GM12878 (cell line): ENCODE measurements at regions not wholly inside any gene's neighbourhood (a gene's known extent, or its start where the extent isn't known, plus 50 kb on each side); places are given as distances from the start of the nearest gene placed in this dataset.

ENCODE experiments used
- ATAC-seq: fragments of 200-7000 bp; cut with Tn5 transposase; 3 replicates; pipeline ENCODE4 v1.9.1; 2020; ENCODE audit warnings: mild to moderate bottlenecking, moderate library complexity
- BruUV-seq: library from RNA; stranded (reverse); fragments of 400-500 nt; replicated peaks from 2 replicates; lab custom pipeline; 2021; lab: Mats Ljungman, UMichigan
- CTCF ChIA-PET: fragments of 300-600 bp; sonication (Branson Sonifier 250); formaldehyde crosslinking; extraction: SDS; loops from one replicate; lab custom pipeline; 2021; ENCODE audit warnings: inconsistent platforms; lab: Yijun Ruan, JAX
- POLR2A ChIA-PET: fragments of 350-600 bp; formaldehyde crosslinking; extraction: SDS; loops from one replicate; lab custom pipeline; 2021; ENCODE audit warnings: inconsistent platforms; lab: Charles Lee
- RAD21 ChIA-PET: fragments of 300-600 bp; sonication (Branson Sonifier 250); formaldehyde crosslinking; loops from one replicate; lab custom pipeline; 2023; ENCODE audit warnings: antibody characterized with exemption; ENCODE audit not compliant: unreplicated experiment; lab: Charles Lee
- SMC1A ChIA-PET: fragments of 300-600 bp; sonication (Branson Sonifier 250); formaldehyde crosslinking; loops from one replicate; lab custom pipeline; 2023; ENCODE audit not compliant: unreplicated experiment, uncharacterized antibody; lab: Charles Lee
- DNase-seq: peaks from one replicate; pipeline ENCODE4 v3.0.0-alpha.2; 2011; ENCODE audit warnings: low read depth, low spot score
- FAIRE-seq: peaks from 3 replicates; lab custom pipeline; 2011; peaks lifted over from hg19 to GRCh38; lab: Jason Lieb, UNC
- H2AFZ ChIP-seq: 2 replicates; pipeline ENCODE4 v1.6.0; 2011; ENCODE audit warnings: low read depth, low read length, control low read depth; ENCODE audit not compliant: control insufficient read depth
- H3K27ac ChIP-seq: 2 replicates; pipeline ENCODE4 v1.5.1; 2011; ENCODE audit warnings: control low read depth; ENCODE audit not compliant: control insufficient read depth, insufficient read depth
- H3K27me3 ChIP-seq, 2 experiments: replicated peaks in 1 of 2; 2 replicates each; pipeline versions ENCODE4 v1.6.0 to v1.6.1; 2011; ENCODE audit warnings: low read length in 1 of 2; ENCODE audit not compliant: control insufficient read depth in 2 of 2, insufficient read depth in 2 of 2
- H3K36me3 ChIP-seq, 2 experiments: 2 replicates each; pipeline ENCODE4 v1.5.1; 2011; ENCODE audit warnings: low read length in 1 of 2; ENCODE audit not compliant: control insufficient read depth in 2 of 2, insufficient read depth in 2 of 2
- H3K4me1 ChIP-seq: 2 replicates; pipeline ENCODE4 v1.6.1; 2011; ENCODE audit warnings: mild to moderate bottlenecking, low read length, moderate library complexity, mixed read lengths; ENCODE audit not compliant: control insufficient read depth, insufficient read depth
- H3K4me2 ChIP-seq: 2 replicates; pipeline ENCODE4 v1.6.0; 2011; ENCODE audit warnings: control low read depth; ENCODE audit not compliant: control insufficient read depth, insufficient read depth
- H3K4me3 ChIP-seq: fragments of 200-600 bp; sonication (generic); 2 replicates; pipeline ENCODE4 v1.5.1; 2016
- H3K79me2 ChIP-seq: 2 replicates; pipeline ENCODE4 v1.6.0; 2011; ENCODE audit warnings: low read length; ENCODE audit not compliant: control insufficient read depth, insufficient read depth
- H3K9ac ChIP-seq: 2 replicates; pipeline ENCODE4 v1.8.0; 2011; ENCODE audit warnings: low read length, control low read depth, mixed read lengths; ENCODE audit not compliant: control insufficient read depth, insufficient read depth
- H3K9me3 ChIP-seq: replicated peaks from 3 replicates; pipeline ENCODE4 v1.5.1; 2011; ENCODE audit warnings: mild to moderate bottlenecking, low read length; ENCODE audit not compliant: control insufficient read depth, insufficient read depth
- H4K20me1 ChIP-seq: 2 replicates; pipeline ENCODE4 v1.6.0; 2011; ENCODE audit not compliant: control insufficient read depth, insufficient read depth
- TAF1 ChIP-seq: IDR thresholded peaks from 2 replicates; pipeline ENCODE4 v1.6.1; 2011; ENCODE audit warnings: mild to moderate bottlenecking, low read depth, low read length, borderline replicate concordance
- WGBS: methylation state at CpG from one replicate; pipeline ENCODE4 v1.1.6; 2016; ENCODE audit warnings: low lambda C conversion rate; ENCODE audit not compliant: insufficient replicate concordance, insufficient coverage; ENCODE audit errors: missing lambda C conversion rate; 5-methylcytosine and 5-hydroxymethylcytosine counted together
- in situ Hi-C: fragments of 300-500 bp; cut with MboI; formaldehyde crosslinking; loops from 9 replicates; pipeline ENCODE4 v1.14.3; 2018; ENCODE audit warnings: mixed read lengths
- intact Hi-C: fragments of 100-400 bp; cut with micrococcal nuclease; formaldehyde crosslinking; loops from one replicate; pipeline ENCODE4 v1.14.2; 2022; ENCODE audit not compliant: unreplicated experiment
- TF ChIP-seq, protein P1 (sequence below): IDR thresholded peaks from 2 replicates; pipeline ENCODE4 v1.6.1; 2011; ENCODE audit warnings: low read depth, mild to moderate bottlenecking, low read length, moderate library complexity, borderline replicate concordance; ENCODE audit errors: extremely low read depth
- TF ChIP-seq, protein P2 (sequence below), 3 experiments: IDR thresholded peaks in 2 of 3; conservative IDR thresholded peaks in 1 of 3; 2 replicates each; pipeline ENCODE4 v1.5.1; 2011; ENCODE audit warnings: low read depth in 3 of 3, low read length in 3 of 3, mild to moderate bottlenecking in 3 of 3, control low read depth in 2 of 3, moderate library complexity in 2 of 3, inconsistent platforms in 1 of 3, mixed read lengths in 1 of 3; ENCODE audit not compliant: control insufficient read depth in 2 of 3, insufficient read depth in 1 of 3; ENCODE audit errors: extremely low read depth in 1 of 3
- TF ChIP-seq, protein P3 (sequence below): IDR thresholded peaks from 2 replicates; pipeline ENCODE4 v1.6.1; 2012; ENCODE audit warnings: improper control_type of control experiment, low read depth, low read length; ENCODE audit not compliant: insufficient replicate concordance
- TF ChIP-seq, protein P4 (sequence below): IDR thresholded peaks from 2 replicates; pipeline ENCODE4 v1.6.1; 2012; ENCODE audit warnings: low read depth, low read length, improper control_type of control experiment

DNA sequence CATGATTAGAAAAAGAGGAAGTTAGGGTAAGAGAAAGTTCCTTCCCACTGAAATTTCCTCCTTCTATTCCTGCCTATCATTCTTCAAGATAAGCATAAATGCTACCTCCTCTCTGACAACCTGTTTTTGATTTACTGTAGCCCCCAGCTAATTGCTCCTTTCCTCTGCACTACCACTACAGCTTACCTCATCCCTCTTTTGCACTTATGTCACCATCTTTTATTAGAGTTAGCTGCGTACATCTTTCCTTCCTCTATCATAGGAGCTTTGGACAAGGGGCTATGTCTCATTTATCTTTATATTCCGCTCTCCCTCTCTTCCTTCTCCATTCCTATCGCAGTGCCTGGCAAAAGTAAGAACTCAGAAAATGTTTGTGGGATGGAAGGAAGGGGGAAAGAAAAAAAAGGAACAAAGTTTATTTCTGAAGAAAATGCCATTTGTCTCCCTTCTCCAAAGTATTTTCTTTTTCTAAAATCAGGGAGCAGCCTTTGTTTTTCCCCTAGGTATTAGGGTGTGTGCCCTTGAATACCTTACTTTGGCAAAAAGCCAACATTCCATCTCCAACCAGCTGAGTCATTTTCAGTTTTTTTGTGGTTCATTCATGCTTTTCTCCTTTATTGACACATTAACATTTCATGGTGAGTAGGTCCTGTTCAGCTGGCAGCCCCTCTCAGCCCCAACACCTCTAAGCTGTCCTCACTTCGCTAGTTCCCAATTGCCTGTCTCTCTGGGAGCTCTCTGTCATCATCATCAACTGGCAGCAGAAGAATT, 87.6 kb upstream of the SOX2 start:
- no TSS peak for BruUV-seq
- Histone ChIP-seq H2AFZ (no peak overlapping the region), H3K36me3 (no peaks in the 10 kb centered on the region), H3K4me1 (no peaks in the 10 kb centered on the region), H3K27me3 (no peaks in the 10 kb centered on the region; a peak in 1 of 4 replicates), H3K27ac (no peak overlapping the region), H4K20me1 (no peaks in the 10 kb centered on the region), H3K79me2 (no peaks in the 10 kb centered on the region), H3K4me2 (no peak overlapping the region), H3K9ac (no peak overlapping the region), H3K4me3 (no peak overlapping the region), H3K9me3 (no peaks in the 10 kb centered on the region)
- WGBS = 1% methylated on average over 4 of the region's 4 CpGs
- intact Hi-C loops (no loop called here), in situ Hi-C loops (no loop called here)
- TF ChIP-seq, protein P1, sequence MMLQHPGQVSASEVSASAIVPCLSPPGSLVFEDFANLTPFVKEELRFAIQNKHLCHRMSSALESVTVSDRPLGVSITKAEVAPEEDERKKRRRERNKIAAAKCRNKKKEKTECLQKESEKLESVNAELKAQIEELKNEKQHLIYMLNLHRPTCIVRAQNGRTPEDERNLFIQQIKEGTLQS = no peak
- TF ChIP-seq, protein P2, sequence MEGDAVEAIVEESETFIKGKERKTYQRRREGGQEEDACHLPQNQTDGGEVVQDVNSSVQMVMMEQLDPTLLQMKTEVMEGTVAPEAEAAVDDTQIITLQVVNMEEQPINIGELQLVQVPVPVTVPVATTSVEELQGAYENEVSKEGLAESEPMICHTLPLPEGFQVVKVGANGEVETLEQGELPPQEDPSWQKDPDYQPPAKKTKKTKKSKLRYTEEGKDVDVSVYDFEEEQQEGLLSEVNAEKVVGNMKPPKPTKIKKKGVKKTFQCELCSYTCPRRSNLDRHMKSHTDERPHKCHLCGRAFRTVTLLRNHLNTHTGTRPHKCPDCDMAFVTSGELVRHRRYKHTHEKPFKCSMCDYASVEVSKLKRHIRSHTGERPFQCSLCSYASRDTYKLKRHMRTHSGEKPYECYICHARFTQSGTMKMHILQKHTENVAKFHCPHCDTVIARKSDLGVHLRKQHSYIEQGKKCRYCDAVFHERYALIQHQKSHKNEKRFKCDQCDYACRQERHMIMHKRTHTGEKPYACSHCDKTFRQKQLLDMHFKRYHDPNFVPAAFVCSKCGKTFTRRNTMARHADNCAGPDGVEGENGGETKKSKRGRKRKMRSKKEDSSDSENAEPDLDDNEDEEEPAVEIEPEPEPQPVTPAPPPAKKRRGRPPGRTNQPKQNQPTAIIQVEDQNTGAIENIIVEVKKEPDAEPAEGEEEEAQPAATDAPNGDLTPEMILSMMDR (IDR thresholded peaks at IDR 0.05 in 2 of 3, conservative IDR thresholded peaks at IDR 0.05 in 1 of 3; ENCODE audit: control insufficient read depth in 2 of 3, extremely low read depth in 1 of 3, insufficient read depth in 1 of 3, low read depth in 3 of 3, low read length in 3 of 3) = no peak
- no peak for TF ChIP-seq TAF1
- TF ChIP-seq, protein P3, sequence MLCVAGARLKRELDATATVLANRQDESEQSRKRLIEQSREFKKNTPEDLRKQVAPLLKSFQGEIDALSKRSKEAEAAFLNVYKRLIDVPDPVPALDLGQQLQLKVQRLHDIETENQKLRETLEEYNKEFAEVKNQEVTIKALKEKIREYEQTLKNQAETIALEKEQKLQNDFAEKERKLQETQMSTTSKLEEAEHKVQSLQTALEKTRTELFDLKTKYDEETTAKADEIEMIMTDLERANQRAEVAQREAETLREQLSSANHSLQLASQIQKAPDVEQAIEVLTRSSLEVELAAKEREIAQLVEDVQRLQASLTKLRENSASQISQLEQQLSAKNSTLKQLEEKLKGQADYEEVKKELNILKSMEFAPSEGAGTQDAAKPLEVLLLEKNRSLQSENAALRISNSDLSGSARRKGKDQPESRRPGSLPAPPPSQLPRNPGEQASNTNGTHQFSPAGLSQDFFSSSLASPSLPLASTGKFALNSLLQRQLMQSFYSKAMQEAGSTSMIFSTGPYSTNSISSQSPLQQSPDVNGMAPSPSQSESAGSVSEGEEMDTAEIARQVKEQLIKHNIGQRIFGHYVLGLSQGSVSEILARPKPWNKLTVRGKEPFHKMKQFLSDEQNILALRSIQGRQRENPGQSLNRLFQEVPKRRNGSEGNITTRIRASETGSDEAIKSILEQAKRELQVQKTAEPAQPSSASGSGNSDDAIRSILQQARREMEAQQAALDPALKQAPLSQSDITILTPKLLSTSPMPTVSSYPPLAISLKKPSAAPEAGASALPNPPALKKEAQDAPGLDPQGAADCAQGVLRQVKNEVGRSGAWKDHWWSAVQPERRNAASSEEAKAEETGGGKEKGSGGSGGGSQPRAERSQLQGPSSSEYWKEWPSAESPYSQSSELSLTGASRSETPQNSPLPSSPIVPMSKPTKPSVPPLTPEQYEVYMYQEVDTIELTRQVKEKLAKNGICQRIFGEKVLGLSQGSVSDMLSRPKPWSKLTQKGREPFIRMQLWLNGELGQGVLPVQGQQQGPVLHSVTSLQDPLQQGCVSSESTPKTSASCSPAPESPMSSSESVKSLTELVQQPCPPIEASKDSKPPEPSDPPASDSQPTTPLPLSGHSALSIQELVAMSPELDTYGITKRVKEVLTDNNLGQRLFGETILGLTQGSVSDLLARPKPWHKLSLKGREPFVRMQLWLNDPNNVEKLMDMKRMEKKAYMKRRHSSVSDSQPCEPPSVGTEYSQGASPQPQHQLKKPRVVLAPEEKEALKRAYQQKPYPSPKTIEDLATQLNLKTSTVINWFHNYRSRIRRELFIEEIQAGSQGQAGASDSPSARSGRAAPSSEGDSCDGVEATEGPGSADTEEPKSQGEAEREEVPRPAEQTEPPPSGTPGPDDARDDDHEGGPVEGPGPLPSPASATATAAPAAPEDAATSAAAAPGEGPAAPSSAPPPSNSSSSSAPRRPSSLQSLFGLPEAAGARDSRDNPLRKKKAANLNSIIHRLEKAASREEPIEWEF = no peak
- TF ChIP-seq, protein P4, sequence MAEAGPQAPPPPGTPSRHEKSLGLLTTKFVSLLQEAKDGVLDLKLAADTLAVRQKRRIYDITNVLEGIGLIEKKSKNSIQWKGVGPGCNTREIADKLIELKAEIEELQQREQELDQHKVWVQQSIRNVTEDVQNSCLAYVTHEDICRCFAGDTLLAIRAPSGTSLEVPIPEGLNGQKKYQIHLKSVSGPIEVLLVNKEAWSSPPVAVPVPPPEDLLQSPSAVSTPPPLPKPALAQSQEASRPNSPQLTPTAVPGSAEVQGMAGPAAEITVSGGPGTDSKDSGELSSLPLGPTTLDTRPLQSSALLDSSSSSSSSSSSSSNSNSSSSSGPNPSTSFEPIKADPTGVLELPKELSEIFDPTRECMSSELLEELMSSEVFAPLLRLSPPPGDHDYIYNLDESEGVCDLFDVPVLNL = no peak
- ChIA-PET SMC1A (no interaction called here), RAD21 (no interaction called here), POLR2A (no interaction called here), CTCF (no interaction called here)
- FAIRE-seq (no peak), DNase-seq (no peak), ATAC-seq (no peak)
